ENCODE measurements at regions not wholly inside any gene's neighbourhood (a gene's known extent, or its start where the extent isn't known, plus 50 kb on each side); places are given as distances from the start of the nearest gene placed in this dataset.

GRCh38 chr12:24467226-24467625 is 481.7 kb downstream of the BCAT1 start:
- no peak overlapping the region for H3K4me3 ChIP-seq
- ATAC-seq (ENCODE audit: insufficient read depth, low FRiP score) (no peak), DNase-seq (no peak)
- no peaks in the 10 kb centered on the region for H3K36me3 ChIP-seq (ENCODE audit: control insufficient read depth in 4 of 4, insufficient read depth in 4 of 4, low read length in 4 of 4)
- H3K27ac ChIP-seq (ENCODE audit: low read depth in 1 of 2, low read length in 1 of 2): no peak overlapping the region
- no peak overlapping the region for H3K9ac ChIP-seq (ENCODE audit: insufficient read depth in 1 of 2, low read length in 2 of 2)
- no peak for TF ChIP-seq CTCF (IDR thresholded peaks at IDR 0.05; ENCODE audit: control extremely low read depth, extremely low read depth)
- peaks cover 0 to 4% (median 0%) of the 10 kb centered on the region in 5 donors for H3K4me1 ChIP-seq (ENCODE audit: control insufficient read depth in 5 of 5, insufficient read depth in 5 of 5, low read length in 5 of 5)
- 12 to 30% methylated on average over 3 of the region's 3 CpGs for WGBS, 2 donors
- no peaks in the 10 kb centered on the region for H3K9me3 ChIP-seq (ENCODE audit: control insufficient read depth in 4 of 4, insufficient read depth in 3 of 4, low read length in 3 of 4)
- H3K27me3 ChIP-seq (ENCODE audit: control insufficient read depth in 3 of 3, insufficient read depth in 3 of 3, low read length in 2 of 3): no peaks in the 10 kb centered on the region

- Histone ChIP-seq H3K4me3 (no peak overlapping the region), H3K4me1 (ENCODE audit: control insufficient read depth in 5 of 5, insufficient read depth in 5 of 5, low read length in 5 of 5) (peaks cover 0 to 4% (median 0%) of the 10 kb centered on the region in 5 donors), H3K36me3 (ENCODE audit: control insufficient read depth in 4 of 4, insufficient read depth in 4 of 4, low read length in 4 of 4) (peaks cover 0 to 3% (median 0%) of the 10 kb centered on the region in 4 donors), H3K27me3 (ENCODE audit: control insufficient read depth in 3 of 3, insufficient read depth in 3 of 3, low read length in 2 of 3) (no peaks in the 10 kb centered on the region), H3K27ac (ENCODE audit: low read depth in 1 of 2, low read length in 1 of 2) (no peak overlapping the region), H3K9me3 (ENCODE audit: control insufficient read depth in 4 of 4, insufficient read depth in 3 of 4, low read length in 3 of 4) (no peaks in the 10 kb centered on the region), H3K9ac (ENCODE audit: insufficient read depth in 1 of 2, low read length in 2 of 2) (no peak overlapping the region)
- WGBS, 2 donors: 37 to 72% methylated on average over 6 of the region's 6 CpGs
- DNase-seq: no peak
- no peak for ATAC-seq (ENCODE audit: insufficient read depth, low FRiP score)
- no peak for TF ChIP-seq CTCF (IDR thresholded peaks at IDR 0.05; ENCODE audit: control extremely low read depth, extremely low read depth)
These were observed 485.5 kb downstream of the BCAT1 start for GRCh38 chr12:24463375-24463774.

GRCh38 chr12:24462946-24463345 is 486.0 kb downstream of the BCAT1 start:
- Histone ChIP-seq H3K4me1 (ENCODE audit: control insufficient read depth in 5 of 5, insufficient read depth in 5 of 5, low read length in 5 of 5) (peaks cover 0 to 3% (median 0%) of the 10 kb centered on the region in 5 donors), H3K27me3 (ENCODE audit: control insufficient read depth in 3 of 3, insufficient read depth in 3 of 3, low read length in 2 of 3) (no peaks in the 10 kb centered on the region), H3K4me3 (no peak overlapping the region), H3K36me3 (ENCODE audit: control insufficient read depth in 4 of 4, insufficient read depth in 4 of 4, low read length in 4 of 4) (peaks cover 0 to 3% (median 0%) of the 10 kb centered on the region in 4 donors), H3K27ac (ENCODE audit: low read depth in 1 of 2, low read length in 1 of 2) (no peak overlapping the region), H3K9me3 (ENCODE audit: control insufficient read depth in 4 of 4, insufficient read depth in 3 of 4, low read length in 3 of 4) (no peaks in the 10 kb centered on the region), H3K9ac (ENCODE audit: insufficient read depth in 1 of 2, low read length in 2 of 2) (no peak overlapping the region)
- no peak for TF ChIP-seq CTCF (IDR thresholded peaks at IDR 0.05; ENCODE audit: control extremely low read depth, extremely low read depth)
- no peak for ATAC-seq (ENCODE audit: insufficient read depth, low FRiP score)
- 90 to 91% methylated on average over 1 of the region's 1 CpG for WGBS, 2 donors
- no peak for DNase-seq

- WGBS, 2 donors: 77 to 92% methylated on average over 3 of the region's 3 CpGs
- no peak for DNase-seq
- Histone ChIP-seq H3K27ac (ENCODE audit: low read depth in 1 of 2, low read length in 1 of 2) (no peak overlapping the region), H3K27me3 (ENCODE audit: control insufficient read depth in 3 of 3, insufficient read depth in 3 of 3, low read length in 2 of 3) (no peaks in the 10 kb centered on the region), H3K4me1 (ENCODE audit: control insufficient read depth in 5 of 5, insufficient read depth in 5 of 5, low read length in 5 of 5) (peaks cover 0 to 10% (median 6%) of the 10 kb centered on the region in 5 donors), H3K36me3 (ENCODE audit: control insufficient read depth in 4 of 4, insufficient read depth in 4 of 4, low read length in 4 of 4) (peaks cover 0 to 3% (median 0%) of the 10 kb centered on the region in 4 donors), H3K9me3 (ENCODE audit: control insufficient read depth in 4 of 4, insufficient read depth in 3 of 4, low read length in 3 of 4) (no peaks in the 10 kb centered on the region), H3K9ac (ENCODE audit: insufficient read depth in 1 of 2, low read length in 2 of 2) (no peak overlapping the region), H3K4me3 (no peak overlapping the region)
- TF ChIP-seq CTCF (IDR thresholded peaks at IDR 0.05; ENCODE audit: control extremely low read depth, extremely low read depth): no peak
- no peak for ATAC-seq (ENCODE audit: insufficient read depth, low FRiP score)
These were observed 488.4 kb downstream of the BCAT1 start for GRCh38 chr12:24460506-24460905.
